Fibroblast of lung (primary cell): ENCODE measurements at regions not wholly inside any gene's neighbourhood (a gene's known extent, or its start where the extent isn't known, plus 50 kb on each side); places are given as distances from the start of the nearest gene placed in this dataset.

ENCODE experiments used
- DNase-seq, 2 donors: peaks; one replicate each; pipeline versions ENCODE4 v3.0.0 to v3.0.0-alpha.2; 2010; ENCODE audit warnings: low read depth in 2 of 2
- H2AFZ ChIP-seq: 2 replicates; pipeline ENCODE4 v1.5.1; 2012; ENCODE audit warnings: low read length, control low read depth, inconsistent platforms
- H3K27ac ChIP-seq: 2 replicates; pipeline ENCODE4 v1.5.1; 2011; ENCODE audit warnings: low read length, control low read depth; ENCODE audit not compliant: insufficient read depth
- H3K27me3 ChIP-seq: 2 replicates; pipeline ENCODE4 v1.5.1; 2011; ENCODE audit warnings: mild to moderate bottlenecking, low read length; ENCODE audit not compliant: control insufficient read depth, insufficient read depth
- H3K36me3 ChIP-seq: 2 replicates; pipeline ENCODE4 v1.5.1; 2011; ENCODE audit warnings: low read length; ENCODE audit not compliant: control insufficient read depth, insufficient read depth
- H3K4me1 ChIP-seq: 2 replicates; pipeline ENCODE4 v1.5.1; 2011; ENCODE audit warnings: low read length; ENCODE audit not compliant: control insufficient read depth, insufficient read depth; ENCODE audit errors: extremely low read depth
- H3K4me2 ChIP-seq: 2 replicates; pipeline ENCODE4 v1.5.1; 2011; ENCODE audit warnings: low read length, control low read depth; ENCODE audit not compliant: insufficient read depth; ENCODE audit errors: extremely low read depth
- H3K4me3 ChIP-seq, 4 experiments: fragments of 200-600 bp in 1 of 4; sonication (generic) in 1 of 4; replicated peaks in 1 of 4; 2 replicates each; pipeline ENCODE4 v1.5.1; 2011 to 2016; ENCODE audit warnings: low read length in 4 of 4, low read depth in 3 of 4, mild to moderate bottlenecking in 3 of 4, control low read depth in 2 of 4, inconsistent platforms in 1 of 4, mixed read lengths in 1 of 4; ENCODE audit not compliant: insufficient read depth in 1 of 4; ENCODE audit errors: control extremely low read depth in 1 of 4
- H3K79me2 ChIP-seq: 2 replicates; pipeline ENCODE4 v1.5.1; 2012; ENCODE audit warnings: mild to moderate bottlenecking, low read length, inconsistent platforms; ENCODE audit not compliant: control insufficient read depth, insufficient read depth
- H3K9ac ChIP-seq: 2 replicates; pipeline ENCODE4 v1.5.1; 2011; ENCODE audit warnings: mild to moderate bottlenecking, low read length, control low read depth; ENCODE audit not compliant: insufficient read depth
- H3K9me3 ChIP-seq: 2 replicates; pipeline ENCODE4 v1.5.1; 2012; ENCODE audit warnings: low read depth, low read length; ENCODE audit not compliant: control insufficient read depth, insufficient read depth
- H4K20me1 ChIP-seq: 2 replicates; pipeline ENCODE4 v1.5.1; 2011; ENCODE audit warnings: low read length; ENCODE audit not compliant: control insufficient read depth, insufficient read depth; ENCODE audit errors: extremely low read depth
- CTCF ChIP-seq, 2 donors: IDR thresholded peaks in 1 of 2; conservative IDR thresholded peaks in 1 of 2; 1 replicate in 1 of 2; 2 replicates in 1 of 2; pipeline ENCODE4 v1.5.1; 2011 to 2012; ENCODE audit warnings: low read length in 2 of 2, control low read depth in 1 of 2, inconsistent platforms in 1 of 2, low read depth in 1 of 2, mild to moderate bottlenecking in 1 of 2
- EZH2 ChIP-seq: IDR thresholded peaks from 2 replicates; pipeline ENCODE4 v1.5.1; 2012; ENCODE audit warnings: low read length, control low read depth, mild to moderate bottlenecking; ENCODE audit errors: missing control alignments

GRCh38 chr3:109432833-109433232 lies 95.5 kb upstream of the DPPA4 start:
- Histone ChIP-seq H3K4me2 (no peak overlapping the region), H3K27me3 (no peaks in the 10 kb centered on the region), H4K20me1 (no peaks in the 10 kb centered on the region), H3K79me2 (no peaks in the 10 kb centered on the region), H3K36me3 (no peaks in the 10 kb centered on the region), H3K9ac (no peak overlapping the region), H2AFZ (no peak overlapping the region), H3K4me3 (no peak overlapping the region), H3K9me3 (no peaks in the 10 kb centered on the region), H3K27ac (no peak overlapping the region), H3K4me1 (no peaks in the 10 kb centered on the region)
- DNase-seq: no peak
- TF ChIP-seq EZH2: no peak
- no peak for TF ChIP-seq CTCF (conservative IDR thresholded peaks at IDR 0.05 in 1 of 2, IDR thresholded peaks at IDR 0.05 in 1 of 2; ENCODE audit: low read depth in 1 of 2, low read length in 2 of 2)

- Histone ChIP-seq H2AFZ (no peak overlapping the region), H3K79me2 (no peaks in the 10 kb centered on the region), H3K9ac (no peak overlapping the region), H3K27ac (no peak overlapping the region), H3K9me3 (no peaks in the 10 kb centered on the region), H3K36me3 (no peaks in the 10 kb centered on the region), H3K27me3 (no peaks in the 10 kb centered on the region), H4K20me1 (no peaks in the 10 kb centered on the region), H3K4me3 (no peak overlapping the region), H3K4me1 (no peaks in the 10 kb centered on the region), H3K4me2 (no peak overlapping the region)
- no peak for DNase-seq
- no peak for TF ChIP-seq EZH2
- no peak for TF ChIP-seq CTCF (conservative IDR thresholded peaks at IDR 0.05 in 1 of 2, IDR thresholded peaks at IDR 0.05 in 1 of 2; ENCODE audit: low read depth in 1 of 2, low read length in 2 of 2)
These were observed 93.7 kb upstream of the DPPA4 start for GRCh38 chr3:109430911-109431563.

GRCh38 chr3:109413049-109413448 lies 75.7 kb upstream of the DPPA4 start:
- no peak overlapping the region for H3K27ac ChIP-seq
- no peaks in the 10 kb centered on the region for H3K79me2 ChIP-seq
- H3K4me3 ChIP-seq: no peak overlapping the region
- no peaks in the 10 kb centered on the region for H3K36me3 ChIP-seq
- no peak overlapping the region for H3K9ac ChIP-seq
- H3K27me3 ChIP-seq: no peaks in the 10 kb centered on the region
- no peak for DNase-seq
- TF ChIP-seq EZH2 (no peak), CTCF (conservative IDR thresholded peaks at IDR 0.05 in 1 of 2, IDR thresholded peaks at IDR 0.05 in 1 of 2; ENCODE audit: low read depth in 1 of 2, low read length in 2 of 2) (no peak)
- H3K4me2 ChIP-seq: no peak overlapping the region
- no peak overlapping the region for H2AFZ ChIP-seq
- no peaks in the 10 kb centered on the region for H3K4me1 ChIP-seq
- H3K9me3 ChIP-seq: no peaks in the 10 kb centered on the region
- H4K20me1 ChIP-seq: no peaks in the 10 kb centered on the region
